GM13976 (cell line): ENCODE measurements at regions not wholly inside any gene's neighbourhood (a gene's known extent, or its start where the extent isn't known, plus 50 kb on each side); places are given as distances from the start of the nearest gene placed in this dataset.
"Not testable (repeated sequence)": the region's sequence is repeated elsewhere in the genome, so short reads cannot be mapped to it uniquely, and the experiment has no call there.

ENCODE experiments used
- DNase-seq: peaks from one replicate; pipeline ENCODE4 v3.0.0; 2012; ENCODE audit warnings: low spot score
- CTCF ChIP-seq: IDR thresholded peaks from 2 replicates; pipeline ENCODE4 v1.5.1; 2012; ENCODE audit warnings: borderline replicate concordance, mild to moderate bottlenecking; ENCODE audit not compliant: insufficient read depth; ENCODE audit errors: extremely low read depth, missing control alignments, control extremely low read depth
- in situ Hi-C: fragments of 300-500 bp; cut with MboI; formaldehyde crosslinking; loops from one replicate; pipeline ENCODE4 v1.12.0; 2022; ENCODE audit warnings: low sequenced_read_pairs, mixed read lengths, inconsistent platforms; ENCODE audit not compliant: unreplicated experiment

DNA sequence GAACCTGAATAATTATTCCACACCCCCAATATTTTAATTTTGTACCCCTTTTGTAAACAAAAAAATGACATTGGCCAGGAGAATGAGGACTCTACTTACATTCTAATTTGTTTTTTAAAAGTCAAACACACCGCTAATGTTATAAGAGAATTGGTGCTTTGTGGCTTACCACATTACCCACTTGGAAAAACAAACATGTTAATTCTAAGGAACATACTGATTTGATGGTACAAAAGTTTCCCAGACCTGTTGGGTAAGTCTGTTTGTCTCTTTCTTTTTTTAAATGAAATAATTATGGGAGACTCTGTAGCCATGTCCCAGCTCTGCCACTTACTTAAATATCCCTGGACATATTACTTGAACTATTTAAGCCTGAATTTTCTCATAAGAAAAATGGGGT, 352.5 kb upstream of the C2CD4B start:
- in situ Hi-C loops = no loop called here

GRCh38 chr15:62518666-62519065, 353.6 kb upstream of the C2CD4B start:
- DNase-seq, in situ Hi-C loops: not testable (repeated sequence)

More for the DNA sequence above, 352.5 kb upstream of the C2CD4B start:
- no peak for DNase-seq
- TF ChIP-seq CTCF = no peak

- no peak for DNase-seq
- no peak for TF ChIP-seq CTCF
- in situ Hi-C loops = no loop called here
Observed at GRCh38 chr15:62519900-62520299, 354.8 kb upstream of the C2CD4B start.

GRCh38 chr15:62520887-62521286, 355.8 kb upstream of the C2CD4B start:
- TF ChIP-seq CTCF = no peak
- in situ Hi-C loops = no loop called here
- no peak for DNase-seq

DNA sequence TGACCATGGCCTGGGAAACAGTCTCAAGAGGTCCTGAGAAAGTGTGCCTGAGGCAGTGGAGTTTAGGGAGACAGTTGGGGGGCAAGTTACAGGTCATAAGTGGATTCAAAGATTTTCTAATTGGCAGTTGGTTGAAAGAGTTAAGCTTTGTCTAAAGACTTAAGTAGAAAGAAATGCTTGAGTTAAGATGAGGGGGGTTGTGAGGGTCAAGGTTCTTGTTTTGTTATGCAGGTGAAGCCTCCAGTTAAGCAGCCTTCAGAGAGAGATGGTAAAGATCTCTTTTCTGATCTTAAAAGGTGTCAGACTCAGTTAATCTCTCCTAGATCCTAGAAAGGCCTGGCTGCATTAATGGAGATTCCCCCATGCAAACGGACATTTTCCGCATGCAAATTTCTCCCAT, 356.3 kb upstream of the C2CD4B start:
- no peak for DNase-seq
- in situ Hi-C loops = no loop called here
- no peak for TF ChIP-seq CTCF

DNA sequence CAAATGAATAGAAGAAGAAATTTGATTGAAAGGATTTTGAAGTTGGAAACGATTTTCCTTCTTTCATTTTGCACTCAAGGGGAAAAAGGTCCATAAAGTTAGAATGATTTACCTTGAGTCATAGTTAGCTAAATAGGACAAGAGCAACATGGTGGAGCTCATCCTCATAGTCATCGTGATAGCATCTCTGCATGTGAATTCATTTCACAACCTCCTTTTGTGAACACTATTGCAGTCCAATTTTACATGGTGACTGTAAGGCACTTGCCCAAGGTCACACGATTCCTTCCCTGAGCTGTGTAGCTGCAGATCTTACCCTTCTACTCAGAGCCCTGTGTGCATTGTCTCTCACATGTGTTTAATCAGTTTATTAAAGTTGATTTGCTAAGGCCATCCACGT, 359.8 kb upstream of the C2CD4B start:
- no peak for TF ChIP-seq CTCF
- DNase-seq = no peak
- in situ Hi-C loops = no loop called here

DNA sequence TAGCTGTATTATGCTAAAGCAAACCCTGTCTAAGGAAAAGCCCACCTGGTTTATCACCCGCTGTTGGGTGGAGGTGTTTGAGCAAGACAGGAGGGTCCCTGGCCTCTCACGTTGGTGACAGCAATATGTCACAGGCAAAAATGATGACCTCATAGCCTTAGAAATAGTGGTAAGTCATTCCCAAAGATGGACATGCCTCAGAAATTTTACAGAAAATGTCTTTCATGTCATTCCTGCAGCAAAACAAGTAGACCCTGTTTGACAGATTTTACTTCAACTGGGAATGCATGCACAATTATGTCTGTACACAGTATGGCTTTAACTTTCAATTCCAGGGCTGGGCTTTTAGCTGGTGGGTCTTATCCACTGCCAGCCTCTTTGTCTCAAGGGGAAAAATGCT, 362.3 kb upstream of the C2CD4B start:
- no peak for TF ChIP-seq CTCF
- DNase-seq = no peak
- in situ Hi-C loops = no loop called here
